NCI-H526 treated with DMSO at 0.1 percent for 48 hours (cell line): ENCODE measurements at regions not wholly inside any gene's neighbourhood (a gene's known extent, or its start where the extent isn't known, plus 50 kb on each side); places are given as distances from the start of the nearest gene placed in this dataset.
"Not testable (repeated sequence)": the region's sequence is repeated elsewhere in the genome, so short reads cannot be mapped to it uniquely, and the experiment has no call there.

Experiments used
- DNase-seq: peaks from one replicate; lab custom pipeline; 2025; lab: John Stamatoyannopoulos, UW

- no peak for DNase-seq
Observed at GRCh38 chr12:66733321-66733720, 54.4 kb upstream of the GRIP1 start.

- DNase-seq: no peak
Observed at GRCh38 chr12:66733839-66734238, 55.0 kb upstream of the GRIP1 start.

- DNase-seq: no peak
Observed at GRCh38 chr12:66735275-66735674, 56.4 kb upstream of the GRIP1 start.

- DNase-seq: no peak
Observed at GRCh38 chr12:66736931-66737330, 58.1 kb upstream of the GRIP1 start.

- no peak for DNase-seq
Observed at GRCh38 chr12:66739266-66739665, 60.4 kb upstream of the GRIP1 start.

GRCh38 chr12:66739940-66740651, 61.2 kb upstream of the GRIP1 start:
- DNase-seq: no peak

DNA sequence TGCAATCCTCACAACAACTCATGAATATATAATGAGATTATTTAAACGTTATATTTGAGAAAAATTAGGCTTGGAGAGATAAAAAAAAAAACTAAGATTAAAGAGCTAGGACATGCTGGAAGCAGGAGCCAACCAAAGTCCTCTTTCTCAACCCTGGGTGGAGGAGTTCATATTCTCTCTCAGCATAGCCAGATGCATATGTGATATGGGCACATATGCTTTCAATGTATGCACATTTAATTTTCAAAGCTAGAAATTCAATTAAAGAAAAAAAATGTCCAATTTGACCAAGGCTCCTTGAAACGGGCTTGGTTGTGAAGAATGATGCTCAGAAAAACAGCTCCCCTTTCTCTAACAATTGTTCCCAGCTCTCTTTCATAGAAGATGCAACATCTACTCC, 61.9 kb upstream of the GRIP1 start:
- no peak for DNase-seq

DNA sequence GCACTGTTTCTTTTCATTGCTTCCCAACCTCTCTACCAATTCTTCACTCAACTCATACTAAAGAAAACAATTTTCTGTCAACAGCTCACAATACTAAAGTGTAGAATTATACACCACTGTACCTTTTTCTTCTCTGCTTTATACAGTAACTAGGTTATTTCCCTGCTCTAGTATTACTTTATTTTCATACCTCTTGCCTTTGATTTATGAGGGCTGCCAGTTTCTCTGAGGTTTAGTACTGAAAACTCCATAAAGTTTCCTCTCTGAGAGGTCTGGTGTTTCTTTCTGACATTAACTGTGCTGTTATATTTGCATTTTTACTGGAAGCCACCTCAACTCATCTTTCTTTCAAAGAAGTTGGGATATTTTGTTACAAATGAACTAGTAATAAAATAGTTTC, 63.0 kb upstream of the GRIP1 start:
- no peak for DNase-seq

GRCh38 chr12:66742508-66743367, 63.9 kb upstream of the GRIP1 start:
- DNase-seq: no peak

GRCh38 chr12:66744461-66744860, 65.6 kb upstream of the GRIP1 start:
- no peak for DNase-seq

DNA sequence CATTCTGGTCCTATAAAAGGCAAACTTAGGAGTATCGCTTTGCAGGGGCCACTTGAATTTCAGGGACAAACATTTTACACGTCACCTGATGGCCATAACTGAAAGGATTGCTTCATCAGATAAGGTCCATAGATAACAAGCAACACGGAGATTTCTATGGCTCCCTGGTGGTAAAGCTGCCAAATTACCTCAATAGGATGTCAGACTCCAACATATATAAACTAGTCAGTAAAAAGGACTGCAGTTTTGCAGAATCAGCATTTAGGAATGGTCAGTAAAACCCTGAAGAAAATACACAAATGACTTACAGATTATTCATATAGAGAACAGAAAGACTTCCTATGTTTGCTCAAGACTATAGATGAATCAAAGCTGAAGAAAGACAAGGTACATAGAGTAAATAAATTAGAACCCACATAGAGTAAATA, 66.1 kb upstream of the GRIP1 start:
- DNase-seq: no peak

DNA sequence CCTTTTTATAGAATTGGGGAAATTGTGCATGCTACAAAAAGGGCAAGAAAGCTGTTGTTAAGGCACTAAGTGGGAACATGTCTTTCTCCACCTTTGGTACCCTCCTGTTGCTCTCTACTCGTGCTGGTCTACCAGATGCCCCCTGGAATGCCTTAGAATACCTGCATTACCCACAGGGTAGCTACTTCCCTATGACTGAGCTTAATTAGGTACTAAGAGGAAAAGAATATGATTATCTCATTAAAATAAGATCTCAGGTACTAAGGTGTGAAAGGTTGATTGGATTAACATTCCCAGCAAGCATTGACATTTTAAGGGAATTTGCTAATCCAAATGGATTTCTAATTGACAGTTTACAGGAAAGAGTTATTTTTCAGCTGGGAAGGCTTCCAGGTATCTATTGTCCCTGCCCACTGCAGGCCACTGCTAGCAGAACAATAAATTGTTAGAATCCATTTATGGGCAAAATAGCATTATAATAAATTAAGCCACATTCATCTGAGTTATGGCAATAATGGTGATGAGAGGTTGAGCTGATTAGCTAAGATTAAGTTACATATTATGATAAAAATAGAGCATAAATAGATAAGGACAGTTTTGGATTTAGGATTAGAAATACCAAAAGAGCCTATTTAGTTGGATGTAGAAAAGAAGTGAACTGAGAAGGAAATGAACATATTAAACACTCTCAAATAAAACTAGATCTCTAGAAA, 67.8 kb upstream of the GRIP1 start:
- DNase-seq: no peak

- DNase-seq: no peak
Observed at GRCh38 chr12:66751432-66752113, 72.7 kb upstream of the GRIP1 start.

GRCh38 chr12:66753810-66754209, 74.9 kb upstream of the GRIP1 start:
- DNase-seq: no peak

GRCh38 chr12:66755727-66756395, 77.0 kb upstream of the GRIP1 start:
- DNase-seq: no peak

- no peak for DNase-seq
Observed at GRCh38 chr12:66756631-66757030, 77.8 kb upstream of the GRIP1 start.

DNA sequence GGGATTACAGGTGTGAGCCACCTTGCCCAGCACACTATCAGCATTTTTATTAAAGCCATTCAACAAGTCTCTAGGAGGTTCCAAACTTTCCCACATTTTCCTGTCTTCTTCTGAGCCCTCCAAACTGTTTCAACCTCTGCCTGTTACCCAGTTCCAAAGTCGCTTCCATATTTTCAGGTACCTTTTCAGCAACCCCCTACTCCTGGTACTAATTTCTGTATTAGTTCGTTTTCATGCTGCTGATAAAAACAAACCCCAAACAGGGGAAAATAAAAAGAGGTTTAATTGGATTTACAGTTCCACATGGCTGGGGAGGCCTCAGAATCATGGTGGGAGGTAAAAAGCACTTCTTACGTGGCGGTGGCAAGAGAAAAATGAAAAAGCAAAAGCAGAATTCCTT, 81.2 kb upstream of the GRIP1 start:
- not testable (repeated sequence) for DNase-seq

DNA sequence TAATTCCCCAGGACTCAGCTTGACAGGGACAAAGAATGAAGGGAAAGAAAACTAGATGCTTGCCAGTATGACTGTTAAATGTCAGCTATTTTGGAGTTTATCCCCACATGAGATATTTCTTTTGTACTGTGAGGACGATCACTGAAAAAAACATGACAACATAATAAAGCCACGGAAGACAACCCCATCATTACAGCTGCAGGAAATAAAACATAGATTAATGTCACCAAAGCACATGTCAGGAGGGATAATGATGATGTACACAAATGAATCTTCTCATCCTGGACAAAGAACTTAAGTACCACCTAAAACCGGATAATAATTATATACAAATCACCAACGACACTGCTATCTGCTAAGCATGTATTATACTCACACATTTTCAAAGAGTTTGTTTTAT, 84.6 kb upstream of the GRIP1 start:
- DNase-seq: no peak

DNA sequence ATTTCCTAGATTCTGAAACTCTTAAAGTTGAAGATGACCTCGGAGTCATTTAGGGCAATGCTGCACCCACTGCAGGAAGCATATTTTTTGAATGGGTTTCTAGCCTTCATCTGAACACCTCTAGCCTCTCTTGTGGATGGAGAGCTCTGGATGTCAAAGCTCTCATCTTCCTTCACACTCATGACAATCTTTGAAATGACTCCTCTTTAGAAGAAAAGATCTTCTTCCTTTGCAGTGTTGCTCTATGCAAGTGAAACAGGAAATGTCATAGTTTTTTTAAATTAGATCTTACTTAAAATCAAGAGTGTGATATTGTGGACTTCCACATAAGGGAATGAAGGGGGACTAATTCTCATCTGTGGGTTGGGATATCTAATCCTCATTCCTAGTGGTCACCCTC, 86.3 kb upstream of the GRIP1 start:
- no peak for DNase-seq

DNA sequence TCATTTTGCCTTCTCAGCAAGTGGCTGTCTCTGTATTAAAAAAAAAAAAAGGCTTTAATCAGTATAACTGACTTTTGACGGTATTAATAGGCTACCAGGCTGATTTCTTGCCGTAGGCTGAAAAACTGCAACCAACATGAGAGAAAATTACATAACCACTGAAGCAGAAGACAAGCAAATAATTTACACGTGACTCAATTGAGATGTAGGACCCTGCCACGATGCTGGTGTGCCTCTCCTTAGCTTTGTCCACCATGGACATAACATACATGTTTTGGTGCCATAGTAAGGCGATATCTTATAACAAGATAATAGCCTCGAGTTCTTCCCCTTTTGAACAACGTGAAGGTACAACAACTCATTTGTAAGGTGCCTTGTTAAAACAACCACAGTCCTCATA, 88.7 kb upstream of the GRIP1 start:
- no peak for DNase-seq

GRCh38 chr12:66768293-66768692, 89.4 kb upstream of the GRIP1 start:
- no peak for DNase-seq

GRCh38 chr12:66774929-66775328, 96.1 kb upstream of the GRIP1 start:
- no peak for DNase-seq
